ENCODE measurements at regions not wholly inside any gene's neighbourhood (a gene's known extent, or its start where the extent isn't known, plus 50 kb on each side); places are given as distances from the start of the nearest gene placed in this dataset.
"Not testable (repeated sequence)": the region's sequence is repeated elsewhere in the genome, so short reads cannot be mapped to it uniquely, and the experiment has no call there.

DNA sequence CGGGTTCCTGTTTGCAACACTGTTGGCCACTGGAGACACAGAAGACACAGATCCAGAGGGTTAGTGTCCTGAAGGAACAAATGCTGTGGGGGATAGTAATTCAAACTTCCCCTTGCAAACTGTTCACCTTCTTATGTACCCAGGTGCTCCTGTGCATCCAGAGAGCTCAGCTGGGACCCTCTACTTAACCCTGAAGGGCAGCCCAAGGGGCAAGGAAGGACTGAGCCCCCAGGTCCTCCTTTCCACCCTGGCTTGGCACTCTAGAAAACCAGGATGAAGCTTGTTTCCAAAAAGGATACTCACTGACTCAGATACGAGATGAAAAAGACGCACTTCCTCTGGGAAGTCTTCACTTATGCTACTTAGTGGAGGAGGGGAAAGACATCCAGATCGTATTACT, 78.2 kb upstream of the TNK2 start:
- TF ChIP-seq, protein P1, sequence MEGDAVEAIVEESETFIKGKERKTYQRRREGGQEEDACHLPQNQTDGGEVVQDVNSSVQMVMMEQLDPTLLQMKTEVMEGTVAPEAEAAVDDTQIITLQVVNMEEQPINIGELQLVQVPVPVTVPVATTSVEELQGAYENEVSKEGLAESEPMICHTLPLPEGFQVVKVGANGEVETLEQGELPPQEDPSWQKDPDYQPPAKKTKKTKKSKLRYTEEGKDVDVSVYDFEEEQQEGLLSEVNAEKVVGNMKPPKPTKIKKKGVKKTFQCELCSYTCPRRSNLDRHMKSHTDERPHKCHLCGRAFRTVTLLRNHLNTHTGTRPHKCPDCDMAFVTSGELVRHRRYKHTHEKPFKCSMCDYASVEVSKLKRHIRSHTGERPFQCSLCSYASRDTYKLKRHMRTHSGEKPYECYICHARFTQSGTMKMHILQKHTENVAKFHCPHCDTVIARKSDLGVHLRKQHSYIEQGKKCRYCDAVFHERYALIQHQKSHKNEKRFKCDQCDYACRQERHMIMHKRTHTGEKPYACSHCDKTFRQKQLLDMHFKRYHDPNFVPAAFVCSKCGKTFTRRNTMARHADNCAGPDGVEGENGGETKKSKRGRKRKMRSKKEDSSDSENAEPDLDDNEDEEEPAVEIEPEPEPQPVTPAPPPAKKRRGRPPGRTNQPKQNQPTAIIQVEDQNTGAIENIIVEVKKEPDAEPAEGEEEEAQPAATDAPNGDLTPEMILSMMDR (IDR thresholded peaks at IDR 0.05), result not testable (repeated sequence)
- TF ChIP-seq EZH2 (IDR thresholded peaks at IDR 0.05; ENCODE audit: borderline replicate concordance, insufficient read depth, low read depth, low read length, poor library complexity, severe bottlenecking), result not testable (repeated sequence)

Data from B cell (primary cell).